GM10248 (cell line): ENCODE measurements at regions not wholly inside any gene's neighbourhood (a gene's known extent, or its start where the extent isn't known, plus 50 kb on each side); places are given as distances from the start of the nearest gene placed in this dataset.

Experiments used
- CTCF ChIA-PET: fragments of 300-600 bp; sonication (Branson Sonifier 250); formaldehyde crosslinking; extraction: SDS; loops from one replicate; lab custom pipeline; 2021; ENCODE audit warnings: antibody characterized with exemption; lab: Yijun Ruan, JAX
- POLR2A ChIA-PET: fragments of 350-650 bp; sonication (Branson Sonifier 250); formaldehyde crosslinking; extraction: SDS; loops from one replicate; lab custom pipeline; 2020; ENCODE audit warnings: antibody characterized with exemption; lab: Yijun Ruan, JAX
- DNase-seq: peaks from one replicate; pipeline ENCODE4 v3.0.0; 2012; ENCODE audit errors: extremely low spot score
- CTCF ChIP-seq: IDR thresholded peaks from 2 replicates; pipeline ENCODE4 v1.5.1; 2012; ENCODE audit warnings: mild to moderate bottlenecking, low read depth; ENCODE audit errors: extremely low read depth, missing control alignments, control extremely low read depth

GRCh38 chr17:69654981-69655855 is 240.7 kb downstream of the MAP2K6 start:
- ChIA-PET CTCF (interaction anchor here (1.1 kb wide), 1 partner anchor 48 kb away, joined by 3 read pairs; no protein-coding TSS in a partner anchor), POLR2A (no interaction called here)
- DNase-seq, result no peak
- TF ChIP-seq CTCF, result no peak

- no peak for DNase-seq
- ChIA-PET CTCF (interaction anchor here (1.1 kb wide), 1 partner anchor 48 kb away, joined by 3 read pairs; no protein-coding TSS in a partner anchor), POLR2A (no interaction called here)
- TF ChIP-seq CTCF, result no peak
Measured at GRCh38 chr17:69655902-69656301, 241.4 kb downstream of the MAP2K6 start.

GRCh38 chr17:69669441-69670178 is 255.1 kb downstream of the MAP2K6 start:
- no peak for TF ChIP-seq CTCF
- no peak for DNase-seq
- POLR2A ChIA-PET, result no interaction called here
- CTCF ChIA-PET, result interaction anchor here (1.2 kb wide), 1 partner anchor 9 kb away, joined by 3 read pairs; no protein-coding TSS in a partner anchor

- TF ChIP-seq CTCF, result no peak
- no peak for DNase-seq
- CTCF ChIA-PET, result no interaction called here
- POLR2A ChIA-PET, result no interaction called here
Measured at GRCh38 chr17:69672924-69673323, 258.4 kb downstream of the MAP2K6 start.

- ChIA-PET CTCF (no interaction called here), POLR2A (no interaction called here)
- TF ChIP-seq CTCF, result no peak
- no peak for DNase-seq
Measured at GRCh38 chr17:69677130-69677529, 262.6 kb downstream of the MAP2K6 start.

DNA sequence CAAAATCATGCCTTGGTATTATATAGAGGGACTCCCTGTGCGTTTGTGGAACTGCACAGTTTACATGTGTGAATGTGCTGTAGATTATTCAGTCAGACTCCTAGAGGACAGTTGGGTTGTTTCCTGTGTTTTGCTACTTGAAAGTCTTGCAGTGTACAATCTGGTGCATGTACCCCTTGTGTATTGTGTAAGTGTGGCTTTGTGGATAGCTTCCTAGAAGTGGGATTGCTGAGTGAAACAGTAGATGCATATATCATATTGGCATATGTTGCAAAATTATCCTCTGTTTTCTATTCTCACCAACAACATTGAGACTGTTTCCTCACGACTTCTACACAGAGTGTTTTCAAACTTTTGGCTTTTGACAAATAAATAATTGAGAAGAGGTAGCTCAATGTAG is 263.7 kb downstream of the MAP2K6 start:
- ChIA-PET POLR2A (no interaction called here), CTCF (interaction anchor here (1.4 to 1.5 kb wide), 2 partner anchors 9 kb away, joined by 3 read pairs; no protein-coding TSS in a partner anchor)
- no peak for TF ChIP-seq CTCF
- no peak for DNase-seq
